Gastroesophageal sphincter (tissue), 4 donors: ENCODE measurements at regions not wholly inside any gene's neighbourhood (a gene's known extent, or its start where the extent isn't known, plus 50 kb on each side); places are given as distances from the start of the nearest gene placed in this dataset.

Experiments
- ATAC-seq: fragments of 150-250 bp; one replicate; pipeline ENCODE4 v1.9.1; 2016; ENCODE audit warnings: mild to moderate bottlenecking, moderate library complexity
- H3K27ac ChIP-seq, 4 donors: fragments of 200-600 bp; sonication (generic) in 3 of 4; 1 replicate in 3 of 4; 2 replicates in 1 of 4; pipeline ENCODE4 v1.5.1; 2016 to 2019
- H3K27me3 ChIP-seq: fragments of 200-600 bp; sonication (generic); one replicate; pipeline ENCODE4 v1.5.1; 2019
- H3K36me3 ChIP-seq, 2 donors: fragments of 200-600 bp; sonication (generic); one replicate each; pipeline ENCODE4 v1.5.1; 2019; ENCODE audit warnings: control low read depth in 1 of 2
- H3K4me1 ChIP-seq, 3 donors: fragments of 200-600 bp; sonication (generic); 1 replicate in 2 of 3; 2 replicates in 1 of 3; pipeline ENCODE4 v1.5.1; 2016 to 2019; ENCODE audit warnings: control low read depth in 2 of 3
- H3K4me3 ChIP-seq, 2 donors: fragments of 200-600 bp; sonication (generic); one replicate each; pipeline ENCODE4 v1.5.1; 2019; ENCODE audit warnings: mild to moderate bottlenecking in 1 of 2, moderate library complexity in 1 of 2
- H3K9me3 ChIP-seq, 3 donors: fragments of 200-600 bp; sonication (generic); one replicate each; pipeline ENCODE4 v1.5.1; 2017 to 2019; ENCODE audit warnings: control low read depth in 2 of 3
- CTCF ChIP-seq, 4 experiments: fragments of 200-600 bp in 2 of 4; fragments of 450-650 bp in 2 of 4; sonication (generic) in 1 of 4; IDR thresholded peaks; one replicate each; pipeline ENCODE4 v1.5.1; 2017 to 2019; ENCODE audit warnings: antibody characterized with exemption in 4 of 4, mild to moderate bottlenecking in 2 of 4, moderate library complexity in 2 of 4
- EP300 ChIP-seq: sonication (generic); formaldehyde crosslinking; IDR thresholded peaks from one replicate; pipeline ENCODE4 v1.6.1; 2017; ENCODE audit warnings: antibody characterized with exemption, mild to moderate bottlenecking
- POLR2A ChIP-seq, 2 donors: fragments of 450-650 bp; IDR thresholded peaks; one replicate each; pipeline ENCODE4 v1.6.1; 2017; ENCODE audit warnings: antibody characterized with exemption in 2 of 2, mild to moderate bottlenecking in 2 of 2, moderate library complexity in 1 of 2
- POLR2AphosphoS5 ChIP-seq: sonication (generic); formaldehyde crosslinking; IDR thresholded peaks from one replicate; pipeline ENCODE4 v1.6.1; 2017; ENCODE audit warnings: antibody characterized with exemption
- WGBS, 2 donors: methylation state at CpG; one replicate each; pipeline ENCODE4 v1.1.5; 2018; ENCODE audit warnings: low coverage in 1 of 2; 5-methylcytosine and 5-hydroxymethylcytosine counted together

GRCh38 chr9:7710686-7711085, 88.9 kb downstream of the DMAC1 start:
- Histone ChIP-seq H3K36me3 (no peaks in the 10 kb centered on the region), H3K4me1 (no peaks in the 10 kb centered on the region), H3K9me3 (no peaks in the 10 kb centered on the region), H3K27me3 (no peaks in the 10 kb centered on the region), H3K27ac (no peak overlapping the region), H3K4me3 (no peak overlapping the region)
- TF ChIP-seq EP300 (no peak), POLR2AphosphoS5 (no peak), POLR2A (IDR thresholded peaks at IDR 0.05) (no peak), CTCF (IDR thresholded peaks at IDR 0.05) (no peak)
- ATAC-seq, result no peak

GRCh38 chr9:7707934-7708333, 91.6 kb downstream of the DMAC1 start:
- Histone ChIP-seq H3K9me3 (no peaks in the 10 kb centered on the region), H3K4me3 (no peak overlapping the region), H3K27ac (no peak overlapping the region), H3K4me1 (no peaks in the 10 kb centered on the region), H3K27me3 (no peaks in the 10 kb centered on the region), H3K36me3 (no peaks in the 10 kb centered on the region)
- WGBS, 2 donors, result 91 to 92% methylated on average over 4 of the region's 4 CpGs
- no peak for ATAC-seq
- TF ChIP-seq CTCF (IDR thresholded peaks at IDR 0.05) (no peak), POLR2AphosphoS5 (no peak), POLR2A (IDR thresholded peaks at IDR 0.05) (no peak), EP300 (no peak)

GRCh38 chr9:7704543-7704942, 95.0 kb downstream of the DMAC1 start:
- no peaks in the 10 kb centered on the region for H3K36me3 ChIP-seq
- ATAC-seq, result no peak
- no peaks in the 10 kb centered on the region for H3K27me3 ChIP-seq
- no peak for TF ChIP-seq EP300
- no peak for TF ChIP-seq POLR2AphosphoS5
- no peak for TF ChIP-seq CTCF (IDR thresholded peaks at IDR 0.05)
- TF ChIP-seq POLR2A (IDR thresholded peaks at IDR 0.05), result no peak
- no peaks in the 10 kb centered on the region for H3K9me3 ChIP-seq
- H3K27ac ChIP-seq, result no peak overlapping the region
- WGBS, 2 donors, result 38 to 67% methylated on average over 1 of the region's 1 CpG
- H3K4me1 ChIP-seq, result no peaks in the 10 kb centered on the region
- no peak overlapping the region for H3K4me3 ChIP-seq

- no peak for ATAC-seq
- no peak overlapping the region for H3K27ac ChIP-seq
- H3K4me3 ChIP-seq, result no peak overlapping the region
- no peaks in the 10 kb centered on the region for H3K36me3 ChIP-seq
- H3K9me3 ChIP-seq, result no peaks in the 10 kb centered on the region
- peaks cover 4% of the 10 kb centered on the region for H3K27me3 ChIP-seq
- TF ChIP-seq EP300, result no peak
- TF ChIP-seq POLR2A (IDR thresholded peaks at IDR 0.05), result no peak
- no peak for TF ChIP-seq POLR2AphosphoS5
- no peak for TF ChIP-seq CTCF (IDR thresholded peaks at IDR 0.05)
- no peaks in the 10 kb centered on the region for H3K4me1 ChIP-seq
- WGBS, 2 donors, result 58 to 73% methylated on average over 2 of the region's 2 CpGs
Measured at GRCh38 chr9:7691909-7692308, 107.7 kb downstream of the DMAC1 start.

- H3K4me3 ChIP-seq, result no peak overlapping the region
Measured at GRCh38 chr9:7690014-7690413, 109.6 kb downstream of the DMAC1 start.

More at GRCh38 chr9:7690014-7690413, 109.6 kb downstream of the DMAC1 start:
- no peak for TF ChIP-seq EP300
- no peak for TF ChIP-seq CTCF (IDR thresholded peaks at IDR 0.05)
- no peak for TF ChIP-seq POLR2AphosphoS5
- no peak for TF ChIP-seq POLR2A (IDR thresholded peaks at IDR 0.05)
- no peak overlapping the region for H3K27ac ChIP-seq
- no peaks in the 10 kb centered on the region for H3K9me3 ChIP-seq
- no peaks in the 10 kb centered on the region for H3K36me3 ChIP-seq
- H3K4me1 ChIP-seq, result no peaks in the 10 kb centered on the region
- no peak for ATAC-seq
- peaks cover 14% of the 10 kb centered on the region for H3K27me3 ChIP-seq
